ENCODE measurements at regions not wholly inside any gene's neighbourhood (a gene's known extent, or its start where the extent isn't known, plus 50 kb on each side); places are given as distances from the start of the nearest gene placed in this dataset.

GRCh38 chrX:85569096-85569495 is 189.6 kb upstream of the POF1B start:
- no peaks in the 10 kb centered on the region for H3K4me1 Mint-ChIP-seq (ENCODE audit: low read depth)
- DNase-seq (no peak), ATAC-seq (ENCODE audit: poor library complexity) (no peak)
- TF ChIP-seq CTCF (IDR thresholded peaks at IDR 0.05): no peak
- H3K27ac Mint-ChIP-seq: no peak overlapping the region
- Histone ChIP-seq H3K27ac (ENCODE audit: low read depth in 1 of 2, low read length in 2 of 2) (no peak overlapping the region), H3K9me3 (ENCODE audit: control insufficient read depth in 1 of 2, insufficient read depth in 1 of 2, low read length in 2 of 2) (no peaks in the 10 kb centered on the region), H3K36me3 (ENCODE audit: insufficient read depth, low read length) (no peaks in the 10 kb centered on the region), H3K27me3 (ENCODE audit: control insufficient read depth in 1 of 2, insufficient read depth in 2 of 2, low read length in 2 of 2) (no peaks in the 10 kb centered on the region), H3K4me1 (ENCODE audit: insufficient read depth, low read length) (no peaks in the 10 kb centered on the region), H3K4me3 (ENCODE audit: low read length) (no peak overlapping the region)
- no peaks in the 10 kb centered on the region for H3K36me3 Mint-ChIP-seq (ENCODE audit: low read depth)
- POLR2A ChIA-PET: no interaction called here
- CTCF ChIA-PET: no interaction called here
- no peaks in the 10 kb centered on the region for H3K9me3 Mint-ChIP-seq
- intact Hi-C loops (cut with DNase I, micrococcal nuclease): no loop called here
- no peak overlapping the region for H3K4me3 Mint-ChIP-seq
- no peaks in the 10 kb centered on the region for H3K27me3 Mint-ChIP-seq

GRCh38 chrX:85561231-85561630 is 181.8 kb upstream of the POF1B start:
- Histone ChIP-seq H3K4me1 (ENCODE audit: insufficient read depth, low read length) (no peaks in the 10 kb centered on the region), H3K27ac (ENCODE audit: low read depth in 1 of 2, low read length in 2 of 2) (no peak overlapping the region), H3K9me3 (ENCODE audit: control insufficient read depth in 1 of 2, insufficient read depth in 1 of 2, low read length in 2 of 2) (no peaks in the 10 kb centered on the region), H3K4me3 (ENCODE audit: low read length) (no peak overlapping the region), H3K36me3 (ENCODE audit: insufficient read depth, low read length) (no peaks in the 10 kb centered on the region), H3K27me3 (ENCODE audit: control insufficient read depth in 1 of 2, insufficient read depth in 2 of 2, low read length in 2 of 2) (no peaks in the 10 kb centered on the region)
- DNase-seq (no peak), ATAC-seq (ENCODE audit: poor library complexity) (no peak)
- H3K36me3 Mint-ChIP-seq (ENCODE audit: low read depth): no peaks in the 10 kb centered on the region
- no peak overlapping the region for H3K27ac Mint-ChIP-seq
- TF ChIP-seq CTCF (IDR thresholded peaks at IDR 0.05): no peak
- intact Hi-C loops (cut with DNase I, micrococcal nuclease): no loop called here
- no peaks in the 10 kb centered on the region for H3K9me3 Mint-ChIP-seq
- ChIA-PET POLR2A (no interaction called here), CTCF (no interaction called here)
- H3K4me3 Mint-ChIP-seq: no peak overlapping the region
- H3K4me1 Mint-ChIP-seq (ENCODE audit: low read depth): no peaks in the 10 kb centered on the region
- H3K27me3 Mint-ChIP-seq: no peaks in the 10 kb centered on the region

- intact Hi-C loops (cut with DNase I, micrococcal nuclease): loop anchor here (10.0 kb wide), 2 partner anchors 430 to 460 kb away; no protein-coding TSS in a partner anchor
- Histone ChIP-seq H3K4me1 (ENCODE audit: insufficient read depth, low read length) (no peaks in the 10 kb centered on the region), H3K27me3 (ENCODE audit: control insufficient read depth in 1 of 2, insufficient read depth in 2 of 2, low read length in 2 of 2) (no peaks in the 10 kb centered on the region), H3K4me3 (ENCODE audit: low read length) (no peak overlapping the region), H3K27ac (ENCODE audit: low read depth in 1 of 2, low read length in 2 of 2) (no peak overlapping the region), H3K9me3 (ENCODE audit: control insufficient read depth in 1 of 2, insufficient read depth in 1 of 2, low read length in 2 of 2) (no peaks in the 10 kb centered on the region), H3K36me3 (ENCODE audit: insufficient read depth, low read length) (no peaks in the 10 kb centered on the region)
- no peaks in the 10 kb centered on the region for H3K36me3 Mint-ChIP-seq (ENCODE audit: low read depth)
- ATAC-seq (ENCODE audit: poor library complexity): no peak
- POLR2A ChIA-PET: no interaction called here
- no peak overlapping the region for H3K4me3 Mint-ChIP-seq
- no peak for DNase-seq
- no peaks in the 10 kb centered on the region for H3K9me3 Mint-ChIP-seq
- no peaks in the 10 kb centered on the region for H3K27me3 Mint-ChIP-seq
- no peak overlapping the region for H3K27ac Mint-ChIP-seq
- H3K4me1 Mint-ChIP-seq (ENCODE audit: low read depth): no peaks in the 10 kb centered on the region
- CTCF ChIA-PET: no interaction called here
- no peak for TF ChIP-seq CTCF (IDR thresholded peaks at IDR 0.05)
Observed at GRCh38 chrX:85544609-85545008, 165.1 kb upstream of the POF1B start.

All from CD4-positive, alpha-beta T cell (primary cell).